ENCODE measurements at regions not wholly inside any gene's neighbourhood (a gene's known extent, or its start where the extent isn't known, plus 50 kb on each side); places are given as distances from the start of the nearest gene placed in this dataset.

GRCh38 chr2:139314059-139314458 lies 533.9 kb upstream of the NXPH2 start:
- TF ChIP-seq CTCF (tag by site-specific recombination; IDR thresholded peaks at IDR 0.05), result no peak
- no peak for TF ChIP-seq ZBTB10 (tag by site-specific recombination; IDR thresholded peaks at IDR 0.05)
- TF ChIP-seq FEZF1 (tag by site-specific recombination; IDR thresholded peaks at IDR 0.05), result no peak
- no peak for TF ChIP-seq ZSCAN30 (tag by site-specific recombination; IDR thresholded peaks at IDR 0.05)
- TF ChIP-seq ZNF660 (tag by site-specific recombination; IDR thresholded peaks at IDR 0.05), result no peak
- no peak for TF ChIP-seq IKZF3 (tag by site-specific recombination; IDR thresholded peaks at IDR 0.05)
- TF ChIP-seq ZNF830 (tag by site-specific recombination; IDR thresholded peaks at IDR 0.05; ENCODE audit: low read depth), result no peak
- no peak for TF ChIP-seq PATZ1 (tag by site-specific recombination; IDR thresholded peaks at IDR 0.05)
- no peak for TF ChIP-seq ZNF416 (tag by site-specific recombination; IDR thresholded peaks at IDR 0.05)
- TF ChIP-seq ZNF704 (tag by site-specific recombination; IDR thresholded peaks at IDR 0.05), result no peak
